Coronary artery (tissue), 2 donors: ENCODE measurements at regions not wholly inside any gene's neighbourhood (a gene's known extent, or its start where the extent isn't known, plus 50 kb on each side); places are given as distances from the start of the nearest gene placed in this dataset.

Source experiments
- DNase-seq: peaks from one replicate; pipeline ENCODE4 v3.0.0-alpha.2; 2017; ENCODE audit warnings: low spot score
- H3K27ac ChIP-seq, 2 donors: fragments of 200-600 bp; sonication (generic); one replicate each; pipeline ENCODE4 v1.5.1; 2016 to 2019
- H3K4me3 ChIP-seq: fragments of 200-600 bp; sonication (generic); 2 replicates; pipeline ENCODE4 v1.5.1; 2016; ENCODE audit warnings: mild to moderate bottlenecking, moderate library complexity
- TF ChIP-seq, protein P1 (sequence below): fragments of 200-600 bp; sonication (generic); IDR thresholded peaks from one replicate; pipeline ENCODE4 v1.5.1; 2019; ENCODE audit warnings: antibody characterized with exemption

- H3K27ac ChIP-seq, result no peak overlapping the region
- TF ChIP-seq, protein P1, sequence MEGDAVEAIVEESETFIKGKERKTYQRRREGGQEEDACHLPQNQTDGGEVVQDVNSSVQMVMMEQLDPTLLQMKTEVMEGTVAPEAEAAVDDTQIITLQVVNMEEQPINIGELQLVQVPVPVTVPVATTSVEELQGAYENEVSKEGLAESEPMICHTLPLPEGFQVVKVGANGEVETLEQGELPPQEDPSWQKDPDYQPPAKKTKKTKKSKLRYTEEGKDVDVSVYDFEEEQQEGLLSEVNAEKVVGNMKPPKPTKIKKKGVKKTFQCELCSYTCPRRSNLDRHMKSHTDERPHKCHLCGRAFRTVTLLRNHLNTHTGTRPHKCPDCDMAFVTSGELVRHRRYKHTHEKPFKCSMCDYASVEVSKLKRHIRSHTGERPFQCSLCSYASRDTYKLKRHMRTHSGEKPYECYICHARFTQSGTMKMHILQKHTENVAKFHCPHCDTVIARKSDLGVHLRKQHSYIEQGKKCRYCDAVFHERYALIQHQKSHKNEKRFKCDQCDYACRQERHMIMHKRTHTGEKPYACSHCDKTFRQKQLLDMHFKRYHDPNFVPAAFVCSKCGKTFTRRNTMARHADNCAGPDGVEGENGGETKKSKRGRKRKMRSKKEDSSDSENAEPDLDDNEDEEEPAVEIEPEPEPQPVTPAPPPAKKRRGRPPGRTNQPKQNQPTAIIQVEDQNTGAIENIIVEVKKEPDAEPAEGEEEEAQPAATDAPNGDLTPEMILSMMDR, result no peak
- no peak for DNase-seq
- no peak overlapping the region for H3K4me3 ChIP-seq
Measured at GRCh38 chr4:130820448-130820847, 1724.5 kb downstream of the C4orf33 start.

DNA sequence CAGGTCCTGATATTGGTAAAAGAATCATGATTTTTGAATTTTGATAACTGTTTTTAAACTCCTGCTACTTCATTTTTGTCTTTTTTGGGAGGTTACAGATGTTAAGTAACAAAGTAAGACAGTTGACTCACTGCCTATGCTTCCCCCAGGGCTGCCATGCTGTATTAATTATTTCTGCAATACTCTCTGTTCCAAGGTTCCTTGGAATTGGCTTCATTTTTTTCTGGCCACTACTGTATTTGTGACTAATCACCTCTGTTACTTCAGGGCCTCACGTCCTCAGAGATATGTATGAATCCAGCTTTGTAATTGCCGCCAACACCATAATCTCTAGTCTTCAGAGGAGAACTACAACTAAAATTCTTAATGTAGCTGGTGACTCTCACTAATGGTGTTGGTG lies 1729.3 kb downstream of the C4orf33 start:
- no peak for DNase-seq
- H3K27ac ChIP-seq, result no peak overlapping the region
- TF ChIP-seq, protein P1, result no peak
- no peak overlapping the region for H3K4me3 ChIP-seq

DNA sequence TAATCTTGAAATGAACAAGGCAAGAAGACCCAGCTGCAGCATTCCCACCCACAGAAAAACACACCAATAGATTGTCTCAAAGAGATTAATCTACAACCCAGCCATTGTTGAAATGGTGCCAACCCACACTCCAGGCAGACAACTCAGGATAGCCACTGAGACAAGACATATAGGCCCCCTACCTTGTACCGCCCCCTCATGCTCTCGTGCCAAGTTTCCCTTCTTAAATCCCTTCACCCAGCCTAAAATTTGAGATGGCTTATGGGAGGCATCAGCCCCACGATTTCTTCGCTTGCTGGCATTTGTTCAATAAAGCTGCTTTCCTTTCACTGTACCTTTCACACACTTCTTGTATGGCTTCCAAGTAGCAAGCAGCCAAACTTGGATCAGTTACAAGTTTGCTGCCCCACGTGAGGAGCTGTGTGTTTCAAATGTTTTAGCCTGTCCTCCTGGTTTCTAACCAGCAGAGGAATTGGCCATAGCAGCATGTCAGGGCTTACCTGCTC lies 1754.1 kb downstream of the C4orf33 start:
- Histone ChIP-seq H3K27ac (no peak overlapping the region), H3K4me3 (no peak overlapping the region)
- DNase-seq, result no peak
- TF ChIP-seq, protein P1, result no peak

DNA sequence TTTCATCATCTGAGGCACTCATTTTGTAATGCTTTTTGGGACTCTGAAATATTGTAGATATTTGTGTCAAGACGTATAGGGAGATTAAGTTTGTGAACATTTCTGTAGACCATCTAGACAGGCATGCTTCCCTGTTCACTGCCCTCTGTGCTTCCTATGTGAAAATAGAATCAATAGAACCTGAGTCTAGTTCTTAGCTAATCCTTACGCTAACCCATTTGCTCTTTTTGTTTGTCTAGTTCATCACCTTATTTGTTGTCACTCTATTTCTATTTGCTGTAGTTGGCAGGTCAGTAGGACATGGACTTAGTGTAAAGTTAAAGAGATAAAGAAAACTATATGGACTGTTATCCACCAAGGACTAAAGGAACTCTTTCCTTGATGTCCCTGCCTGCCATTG lies 1755.2 kb downstream of the C4orf33 start:
- TF ChIP-seq, protein P1, result no peak
- no peak for DNase-seq
- Histone ChIP-seq H3K27ac (no peak overlapping the region), H3K4me3 (no peak overlapping the region)

GRCh38 chr4:130851932-130852331 lies 1756.0 kb downstream of the C4orf33 start:
- DNase-seq, result no peak
- Histone ChIP-seq H3K27ac (no peak overlapping the region), H3K4me3 (no peak overlapping the region)
- TF ChIP-seq, protein P1, result no peak

DNA sequence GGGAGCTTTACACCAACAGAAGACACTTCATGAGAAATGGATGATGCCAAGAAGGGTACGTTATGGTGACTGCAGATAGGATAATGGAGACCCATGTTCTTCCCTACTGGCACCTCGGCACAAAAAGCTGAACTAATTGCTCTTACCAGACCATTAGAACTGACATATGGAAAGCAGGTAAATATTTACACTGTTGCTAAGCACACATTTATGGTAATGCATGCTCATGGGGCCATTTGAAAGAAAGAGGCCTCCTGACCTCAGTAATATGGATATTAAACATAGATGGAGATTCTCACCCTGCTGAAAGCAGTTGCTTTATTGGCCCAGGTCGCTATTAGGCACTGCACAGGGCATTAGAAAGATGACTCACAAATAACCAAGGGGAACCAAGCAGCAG lies 1759.6 kb downstream of the C4orf33 start:
- no peak for DNase-seq
- Histone ChIP-seq H3K27ac (no peak overlapping the region), H3K4me3 (no peak overlapping the region)
- TF ChIP-seq, protein P1, result no peak

DNA sequence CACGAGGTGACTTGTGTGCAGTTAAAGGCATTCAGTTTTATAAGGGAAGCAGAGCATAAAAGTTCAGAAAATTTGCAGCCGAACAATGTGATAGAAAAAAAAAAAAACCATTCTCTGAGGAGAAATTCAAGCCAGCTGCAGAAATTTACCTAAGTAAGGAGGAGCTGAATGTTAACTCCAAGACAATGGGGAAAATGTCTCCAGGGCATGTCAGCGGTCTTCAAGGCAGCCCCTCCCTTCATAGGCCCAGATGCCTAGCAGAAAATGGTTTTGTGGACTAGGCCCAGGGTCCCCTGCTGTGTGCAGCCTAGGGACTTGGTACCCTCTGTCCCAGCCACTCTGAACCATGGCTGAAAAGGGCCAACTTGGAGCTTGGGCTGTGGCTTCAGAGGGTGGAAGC lies 1764.0 kb downstream of the C4orf33 start:
- DNase-seq, result no peak
- TF ChIP-seq, protein P1, result no peak
- Histone ChIP-seq H3K4me3 (no peak overlapping the region), H3K27ac (no peak overlapping the region)
